B cell (primary cell): ENCODE measurements at regions not wholly inside any gene's neighbourhood (a gene's known extent, or its start where the extent isn't known, plus 50 kb on each side); places are given as distances from the start of the nearest gene placed in this dataset.

Source experiments
- EZH2 ChIP-seq: IDR thresholded peaks from 2 replicates; pipeline ENCODE4 v1.6.1; 2012; ENCODE audit warnings: borderline replicate concordance, low read depth, mild to moderate bottlenecking, moderate library complexity, low read length; ENCODE audit not compliant: insufficient read depth, poor library complexity, severe bottlenecking
- TF ChIP-seq, protein P1 (sequence below): fragments of 200-600 bp; IDR thresholded peaks from one replicate; pipeline ENCODE4 v1.8.0; 2022; ENCODE audit warnings: antibody characterized with exemption, mild to moderate bottlenecking

DNA sequence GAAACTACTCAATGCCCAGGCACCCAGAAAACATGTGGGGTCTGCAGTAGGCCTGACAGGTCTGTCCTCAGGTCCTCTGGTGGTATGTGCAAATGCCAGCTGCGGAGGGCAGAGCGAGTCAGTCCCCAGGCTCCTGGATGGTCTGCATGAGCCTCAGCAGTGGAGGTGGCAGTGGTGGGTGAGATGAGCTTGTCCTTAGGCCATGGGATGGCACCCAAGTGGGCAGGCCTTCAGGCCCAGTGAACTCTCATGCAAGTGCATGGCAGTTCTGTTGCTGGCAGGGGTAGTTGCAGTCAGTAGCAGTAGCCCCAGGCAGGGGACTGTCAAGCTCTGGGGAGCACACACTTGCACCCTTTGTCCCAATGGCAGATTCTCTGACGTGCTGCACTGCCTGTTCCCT lies 106.3 kb upstream of the ANXA10 start:
- TF ChIP-seq EZH2, result no peak
- TF ChIP-seq, protein P1, sequence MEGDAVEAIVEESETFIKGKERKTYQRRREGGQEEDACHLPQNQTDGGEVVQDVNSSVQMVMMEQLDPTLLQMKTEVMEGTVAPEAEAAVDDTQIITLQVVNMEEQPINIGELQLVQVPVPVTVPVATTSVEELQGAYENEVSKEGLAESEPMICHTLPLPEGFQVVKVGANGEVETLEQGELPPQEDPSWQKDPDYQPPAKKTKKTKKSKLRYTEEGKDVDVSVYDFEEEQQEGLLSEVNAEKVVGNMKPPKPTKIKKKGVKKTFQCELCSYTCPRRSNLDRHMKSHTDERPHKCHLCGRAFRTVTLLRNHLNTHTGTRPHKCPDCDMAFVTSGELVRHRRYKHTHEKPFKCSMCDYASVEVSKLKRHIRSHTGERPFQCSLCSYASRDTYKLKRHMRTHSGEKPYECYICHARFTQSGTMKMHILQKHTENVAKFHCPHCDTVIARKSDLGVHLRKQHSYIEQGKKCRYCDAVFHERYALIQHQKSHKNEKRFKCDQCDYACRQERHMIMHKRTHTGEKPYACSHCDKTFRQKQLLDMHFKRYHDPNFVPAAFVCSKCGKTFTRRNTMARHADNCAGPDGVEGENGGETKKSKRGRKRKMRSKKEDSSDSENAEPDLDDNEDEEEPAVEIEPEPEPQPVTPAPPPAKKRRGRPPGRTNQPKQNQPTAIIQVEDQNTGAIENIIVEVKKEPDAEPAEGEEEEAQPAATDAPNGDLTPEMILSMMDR, result no peak
